HG03378 (cell line): ENCODE measurements at regions not wholly inside any gene's neighbourhood (a gene's known extent, or its start where the extent isn't known, plus 50 kb on each side); places are given as distances from the start of the nearest gene placed in this dataset.
"Not testable (repeated sequence)": the region's sequence is repeated elsewhere in the genome, so short reads cannot be mapped to it uniquely, and the experiment has no call there.

Experiments
- ATAC-seq: cut with Tn5 transposase; IDR thresholded peaks from one replicate; pipeline ENCODE4 v1.9.1; 2021; ENCODE audit warnings: mild to moderate bottlenecking, moderate library complexity; ENCODE audit not compliant: unreplicated experiment

DNA sequence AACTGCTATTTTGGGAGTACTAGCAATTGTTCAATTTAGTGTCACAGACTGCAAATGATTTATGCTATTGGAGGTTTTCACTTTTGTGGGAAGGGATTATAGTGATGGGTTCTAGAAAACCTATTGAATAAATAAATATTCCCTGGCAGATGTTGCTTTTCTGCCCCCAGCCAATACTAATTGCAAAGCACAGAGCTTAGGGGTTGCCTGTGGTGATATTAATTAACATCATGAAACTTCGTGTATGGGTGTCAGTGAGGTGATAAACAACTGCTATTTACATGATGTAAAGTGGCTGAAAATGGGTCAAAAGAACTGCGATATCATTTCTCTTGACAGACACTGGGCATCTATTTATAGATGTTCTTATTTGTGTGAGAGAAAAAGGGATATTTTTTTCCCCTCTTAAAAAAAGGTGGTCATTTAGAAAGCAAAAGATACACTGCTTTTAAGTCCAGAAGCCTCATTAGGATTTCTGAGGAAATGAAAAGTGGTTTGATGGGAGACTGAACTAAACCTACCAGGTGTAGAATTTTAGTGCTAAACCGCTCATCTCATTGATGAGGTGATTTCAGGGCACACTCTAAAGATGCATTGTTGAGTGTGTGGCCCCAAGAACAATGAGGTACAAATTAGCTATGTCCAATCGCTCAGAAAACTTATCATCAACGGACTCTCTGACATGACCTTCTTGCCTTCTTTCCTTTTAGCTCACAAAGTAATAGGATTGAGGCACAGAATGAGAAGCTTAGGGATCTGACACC is 116.7 kb upstream of the CHST9 start:
- ATAC-seq, result no peak

DNA sequence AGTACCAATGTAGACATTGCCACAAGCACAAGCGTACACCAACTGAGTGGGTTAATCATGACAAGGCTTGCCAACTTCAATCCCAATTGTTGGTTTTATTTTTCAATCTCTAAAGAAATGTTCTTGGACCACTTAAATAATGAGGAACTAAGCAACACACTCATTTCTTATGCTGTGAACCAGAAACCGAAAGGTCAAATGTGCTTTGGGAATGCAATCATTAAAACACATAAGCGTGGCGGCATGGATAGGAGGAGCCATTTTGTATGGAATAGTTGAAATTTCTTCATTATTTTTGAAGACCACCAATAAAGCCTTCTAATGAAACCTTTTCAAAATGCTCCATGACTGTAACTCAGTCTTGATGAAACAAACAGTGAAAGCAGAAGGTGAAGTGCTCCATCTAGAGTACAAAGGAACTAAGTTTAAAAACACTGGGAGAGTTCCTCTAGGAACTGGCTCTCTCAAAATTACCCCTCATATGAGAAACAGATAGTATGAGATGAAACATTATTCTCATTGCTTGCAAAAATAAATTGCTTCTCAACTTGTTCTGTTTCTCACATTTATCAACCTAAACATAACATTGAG is 113.2 kb upstream of the CHST9 start:
- no peak for ATAC-seq

DNA sequence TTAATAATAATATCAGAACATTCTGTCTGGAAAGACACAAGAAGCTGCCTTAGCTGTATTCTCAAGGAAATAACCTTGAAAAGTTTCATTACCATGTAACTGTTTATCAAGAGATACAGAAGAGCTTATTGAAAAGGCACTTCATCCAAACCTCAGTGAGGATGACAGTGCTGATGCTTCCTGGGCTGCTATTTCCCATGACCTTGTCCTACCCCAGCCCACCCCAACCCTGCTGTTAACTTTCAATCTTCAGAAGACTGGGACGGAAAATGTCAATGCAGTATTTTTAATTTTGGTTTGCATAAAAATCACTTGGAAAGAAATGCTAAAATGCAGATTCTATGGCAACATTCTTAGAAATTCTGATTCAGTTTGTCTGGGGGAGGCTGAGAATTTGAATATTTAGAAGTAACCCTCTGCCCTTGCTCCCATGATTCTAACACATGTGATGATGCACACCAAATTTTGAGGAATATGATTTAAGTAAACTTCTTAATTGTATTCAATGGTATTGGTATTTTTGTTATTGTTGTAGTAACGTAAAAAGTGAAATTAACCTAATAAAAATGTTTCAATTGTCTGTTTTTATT is 101.0 kb upstream of the CHST9 start:
- ATAC-seq, result not testable (repeated sequence)

DNA sequence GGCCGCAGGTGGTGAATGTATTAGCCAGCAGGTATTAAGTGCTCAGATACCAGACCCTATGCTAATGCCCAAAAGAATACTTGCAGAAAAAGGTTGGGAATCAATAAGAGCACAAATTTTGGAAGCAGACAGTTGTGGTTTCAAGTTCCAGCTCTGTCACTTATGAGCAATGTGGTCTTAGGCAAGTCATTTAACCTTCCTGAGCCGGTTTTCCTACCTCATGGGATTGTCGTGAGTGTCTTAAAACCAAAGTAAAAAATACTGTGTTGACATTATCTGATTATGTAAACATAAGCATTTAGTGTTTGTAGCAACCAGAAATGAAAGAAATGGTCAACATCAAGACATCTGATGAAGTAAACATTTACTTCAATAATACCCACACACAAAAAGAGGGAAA is 93.0 kb upstream of the CHST9 start:
- ATAC-seq, result no peak

DNA sequence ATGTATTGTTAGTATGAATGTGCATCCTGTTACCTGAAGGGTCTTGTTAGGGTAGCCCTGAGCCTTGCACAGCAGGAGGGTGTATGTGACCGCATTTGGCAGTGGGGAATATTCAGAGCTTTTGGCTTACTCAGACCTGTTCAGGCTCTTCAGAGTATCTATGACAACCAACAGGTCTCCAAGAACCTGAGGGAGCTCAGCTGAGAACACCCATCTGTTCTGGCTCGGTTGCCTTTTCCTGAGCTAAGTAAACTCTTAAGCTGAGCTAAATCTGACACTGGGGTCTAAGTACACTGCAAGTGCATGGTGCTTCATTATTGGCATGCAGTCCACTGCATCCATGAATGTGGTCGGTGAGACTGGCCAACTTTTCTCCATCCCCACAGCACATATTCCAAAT is 92.4 kb upstream of the CHST9 start:
- ATAC-seq, result no peak

DNA sequence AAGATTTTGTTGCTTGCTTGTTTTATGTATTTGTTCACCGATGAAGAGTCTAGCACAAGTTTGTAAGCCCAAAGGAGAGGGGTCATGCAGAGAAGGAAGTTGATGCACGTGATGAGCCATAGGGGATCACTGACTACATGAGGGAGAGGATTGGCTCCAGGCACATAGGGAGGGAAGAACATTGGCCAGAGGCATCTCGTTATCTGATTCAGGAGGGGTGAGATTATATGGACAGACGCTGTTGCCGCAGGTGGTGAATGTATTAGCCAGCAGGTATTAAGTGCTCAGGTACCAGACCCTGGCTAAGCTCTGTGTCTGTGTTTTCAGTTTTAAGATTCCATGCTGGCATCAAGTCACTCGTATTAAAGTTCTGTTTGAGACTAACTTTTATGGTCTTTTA is 91.8 kb upstream of the CHST9 start:
- ATAC-seq, result no peak

DNA sequence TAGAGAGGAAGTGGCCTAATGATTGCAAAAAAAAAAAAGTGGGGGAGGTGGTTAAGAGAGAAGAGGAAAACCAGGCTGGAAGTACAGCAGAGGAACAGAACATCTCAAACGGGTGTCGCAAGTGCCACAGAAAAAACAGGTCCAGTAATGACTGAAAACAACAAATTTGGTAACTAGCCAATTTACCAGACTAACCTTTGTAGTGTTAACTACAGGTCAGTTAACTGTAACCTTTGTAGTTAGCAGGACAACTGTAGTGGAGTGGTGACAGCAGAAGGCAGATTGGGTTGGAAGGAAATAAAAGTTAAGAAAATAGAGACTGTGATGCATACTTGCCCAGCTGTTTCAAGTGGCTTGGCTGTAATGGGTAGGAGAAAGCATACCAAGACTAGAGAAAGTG is 91.4 kb upstream of the CHST9 start:
- ATAC-seq, result no peak

DNA sequence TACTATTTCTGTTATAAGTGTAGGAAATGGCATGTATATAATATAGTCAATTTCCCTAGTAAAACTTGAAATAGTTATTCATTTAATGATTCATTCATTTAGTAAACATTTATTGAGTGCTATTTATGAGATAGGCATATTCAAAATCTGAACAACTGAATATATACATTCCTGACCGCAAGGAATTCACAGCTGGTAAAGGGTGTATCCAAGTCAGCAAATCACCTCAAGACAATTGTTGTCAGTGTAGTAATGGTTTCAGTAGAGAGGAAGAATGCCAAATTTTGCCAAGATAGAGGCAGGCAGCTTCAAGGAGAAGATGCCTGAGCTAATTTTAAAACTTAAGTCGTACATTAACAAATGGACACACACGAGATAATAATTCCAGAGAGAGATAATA is 89.8 kb upstream of the CHST9 start:
- ATAC-seq, result no peak

DNA sequence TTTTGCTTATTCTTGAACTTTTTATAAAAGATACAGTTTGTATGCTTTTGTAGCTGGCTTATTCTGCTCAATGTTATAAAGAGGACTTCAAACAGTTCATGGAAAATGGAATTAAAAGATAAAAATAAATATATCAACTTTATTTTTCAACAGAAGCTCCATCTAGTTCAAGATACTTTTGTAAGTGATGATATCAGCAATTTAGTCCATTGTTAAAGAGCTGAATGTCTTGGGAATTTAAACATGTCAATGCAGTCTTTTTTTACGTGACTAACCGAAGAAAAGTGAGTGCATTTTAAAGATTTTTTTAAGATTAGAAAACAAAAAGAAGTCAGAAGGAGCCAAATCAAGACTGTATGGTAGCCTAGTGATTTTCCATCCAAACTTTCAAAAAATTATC is 85.4 kb upstream of the CHST9 start:
- no peak for ATAC-seq

DNA sequence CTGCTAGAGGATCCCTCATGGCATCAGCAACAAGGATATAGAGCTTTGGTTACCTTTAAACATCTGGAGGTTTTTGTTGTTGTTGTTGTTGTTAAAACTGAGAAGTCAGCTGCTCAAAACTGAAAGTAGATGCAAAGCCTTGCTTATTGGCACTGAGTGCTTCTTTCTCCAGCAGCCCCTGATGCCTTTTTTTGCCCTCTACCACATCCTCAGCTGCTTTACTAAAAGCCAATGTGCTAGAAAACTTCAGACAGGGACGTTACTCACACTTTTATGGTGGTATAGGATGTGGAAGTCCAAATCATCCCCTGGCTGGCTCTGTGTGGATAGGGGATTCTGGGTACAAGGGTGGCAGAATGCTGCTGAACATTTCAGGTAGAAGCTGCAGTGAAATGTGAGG is 78.3 kb upstream of the CHST9 start:
- no peak for ATAC-seq

DNA sequence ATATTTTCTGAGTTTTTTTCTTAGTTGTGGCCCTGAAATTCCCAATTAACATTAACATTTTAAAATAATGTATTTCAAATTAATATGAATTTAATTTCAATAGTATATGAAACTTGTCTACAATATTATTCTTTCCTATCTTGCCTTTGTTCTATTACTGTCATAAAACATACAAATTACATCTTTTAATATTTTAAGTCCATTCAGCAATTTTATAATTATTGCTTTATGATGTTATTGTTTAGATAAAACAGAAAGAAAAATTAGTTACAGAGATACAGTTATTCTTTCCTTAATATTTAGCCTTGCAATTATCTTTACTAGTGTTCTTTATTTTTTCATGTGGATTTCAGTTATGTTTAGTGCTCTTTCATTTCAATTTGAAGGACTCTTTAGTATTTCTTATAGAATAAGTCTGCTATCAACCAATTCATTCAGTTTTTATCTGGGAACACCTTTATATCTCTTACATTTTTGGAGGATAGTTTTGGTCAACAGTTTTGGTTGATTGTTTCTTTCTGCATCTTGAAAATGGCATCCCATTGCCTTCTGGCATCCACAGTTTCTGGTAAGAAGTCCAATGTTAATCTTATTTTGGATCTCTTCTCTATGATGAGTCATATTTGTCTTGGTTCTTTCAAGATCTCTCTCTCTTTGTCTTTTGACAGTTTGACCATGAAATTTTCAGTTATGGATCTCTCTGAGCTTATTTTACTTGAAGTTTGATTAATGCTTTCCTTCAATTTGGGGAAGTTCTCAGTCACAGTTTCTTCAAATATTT is 76.9 kb upstream of the CHST9 start:
- ATAC-seq, result no peak

DNA sequence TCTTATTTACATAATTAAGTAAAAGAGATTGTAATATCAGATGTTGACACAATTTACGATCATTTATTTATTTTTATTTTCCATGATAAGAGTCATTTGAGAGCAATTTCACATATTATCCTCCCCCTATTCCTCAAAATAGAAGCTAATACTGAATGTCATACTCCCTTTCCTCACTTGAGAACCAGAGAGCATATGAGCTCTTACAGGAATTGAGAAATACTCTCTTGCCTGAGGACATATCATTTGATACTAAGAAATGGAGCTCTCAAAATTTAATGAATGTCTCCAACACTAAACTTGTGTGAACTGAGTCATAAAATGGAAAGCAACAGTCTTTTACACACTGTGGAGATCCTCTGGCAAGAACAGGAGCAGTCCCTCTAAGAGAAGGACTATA is 68.5 kb upstream of the CHST9 start:
- ATAC-seq, result no peak

DNA sequence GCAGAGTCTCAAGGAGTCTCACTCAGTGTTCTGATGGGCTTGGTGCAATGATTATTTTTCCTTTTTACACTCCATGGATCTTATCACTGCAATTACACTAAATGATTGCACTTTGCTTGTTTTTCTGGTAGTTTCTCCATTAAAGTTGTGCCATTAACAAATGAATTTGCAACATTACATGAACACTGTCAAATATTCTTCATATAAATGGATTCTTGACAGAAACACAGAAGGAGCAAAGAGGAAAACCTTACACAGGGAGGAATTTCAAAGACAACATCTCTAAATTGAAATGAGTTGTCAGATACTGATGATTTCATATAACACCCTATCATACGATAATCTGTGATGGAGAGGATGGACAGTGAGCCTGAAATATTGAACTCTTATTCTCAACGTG is 65.4 kb upstream of the CHST9 start:
- ATAC-seq, result no peak

DNA sequence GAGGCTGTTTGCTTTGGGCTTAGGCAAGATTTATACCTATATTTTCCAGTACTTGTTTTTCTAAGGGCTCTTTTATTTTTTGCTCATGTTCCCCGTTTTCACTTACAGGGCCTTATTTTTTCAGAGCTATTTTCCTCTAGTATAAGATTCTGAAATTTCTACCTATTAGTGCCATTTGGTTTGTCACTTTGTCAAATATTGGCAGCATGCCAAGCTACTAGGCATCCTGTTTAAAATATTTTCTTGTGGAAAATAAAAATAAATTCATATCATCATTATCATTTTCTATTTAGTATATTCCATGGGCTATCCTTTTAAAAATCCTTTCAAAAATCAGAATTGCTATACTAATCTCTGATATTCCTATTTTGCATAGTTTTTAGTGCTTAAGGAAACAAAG is 64.8 kb upstream of the CHST9 start:
- ATAC-seq, result no peak

DNA sequence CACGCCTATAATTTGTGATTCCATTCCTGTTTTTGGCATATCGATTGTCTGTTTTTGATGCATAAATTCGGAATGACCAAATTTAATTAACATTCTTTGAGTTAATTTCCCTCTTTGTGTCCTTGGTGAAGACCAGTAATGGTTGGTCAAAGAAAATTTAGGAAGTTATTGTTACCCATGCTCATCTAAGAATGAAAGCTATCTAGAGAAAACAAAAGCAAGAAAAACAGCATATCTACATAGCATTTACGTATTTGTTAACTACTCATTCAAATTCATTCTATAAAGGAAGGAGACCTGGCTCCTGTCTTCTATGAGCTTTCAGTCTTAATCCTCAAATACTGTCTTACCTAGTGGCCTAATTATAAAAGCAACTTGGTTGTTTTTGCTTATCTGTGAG is 59.2 kb upstream of the CHST9 start:
- no peak for ATAC-seq

DNA sequence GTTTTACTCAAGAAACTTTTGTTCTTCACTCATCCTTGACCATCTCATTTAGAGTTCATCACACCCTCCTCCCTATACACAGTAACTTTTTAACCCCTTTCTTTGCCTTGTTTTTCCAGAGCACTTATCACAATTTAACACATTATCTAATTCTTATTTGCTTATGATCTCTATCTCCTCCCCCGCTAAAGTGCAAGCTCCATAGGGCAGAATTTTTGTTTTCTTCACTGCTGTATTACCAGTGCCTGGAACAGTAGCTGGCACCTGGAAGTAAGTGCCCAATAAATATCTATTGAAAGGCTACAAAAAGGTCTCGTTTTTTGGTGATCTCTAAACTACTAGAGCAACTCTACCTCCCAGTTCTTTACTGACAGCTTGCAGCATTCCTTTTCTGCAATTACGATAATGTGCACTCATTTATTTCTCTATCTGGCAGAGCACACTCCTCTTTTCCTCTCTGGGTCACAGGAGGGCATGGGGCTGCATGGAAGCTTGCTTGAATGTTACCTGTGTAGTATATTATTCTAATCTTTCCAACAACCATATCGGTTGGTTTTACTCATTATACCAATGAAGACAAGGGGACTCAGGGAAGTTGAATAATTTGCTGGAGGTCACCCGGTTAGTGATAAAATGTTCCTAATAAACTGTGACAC is 57.4 kb upstream of the CHST9 start:
- ATAC-seq, result no peak

DNA sequence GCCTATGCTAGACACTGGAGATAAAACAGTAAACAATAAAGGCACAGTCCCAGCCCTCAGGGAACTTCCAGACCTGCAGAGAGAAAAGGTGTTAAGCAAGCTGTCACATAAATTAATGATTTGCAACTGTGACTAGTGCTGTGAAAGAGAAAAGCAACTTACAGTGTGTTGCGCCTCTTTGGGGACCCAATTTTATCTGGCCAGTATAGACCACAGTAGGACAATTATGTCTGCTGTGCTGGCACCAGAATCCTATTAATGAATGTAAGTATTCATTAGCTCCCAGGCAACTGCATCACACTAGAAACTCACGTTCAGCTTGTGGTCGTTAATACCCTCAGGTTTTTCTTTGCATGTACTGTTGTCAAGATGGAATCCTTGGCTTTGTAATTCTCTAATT is 55.3 kb upstream of the CHST9 start:
- no peak for ATAC-seq

DNA sequence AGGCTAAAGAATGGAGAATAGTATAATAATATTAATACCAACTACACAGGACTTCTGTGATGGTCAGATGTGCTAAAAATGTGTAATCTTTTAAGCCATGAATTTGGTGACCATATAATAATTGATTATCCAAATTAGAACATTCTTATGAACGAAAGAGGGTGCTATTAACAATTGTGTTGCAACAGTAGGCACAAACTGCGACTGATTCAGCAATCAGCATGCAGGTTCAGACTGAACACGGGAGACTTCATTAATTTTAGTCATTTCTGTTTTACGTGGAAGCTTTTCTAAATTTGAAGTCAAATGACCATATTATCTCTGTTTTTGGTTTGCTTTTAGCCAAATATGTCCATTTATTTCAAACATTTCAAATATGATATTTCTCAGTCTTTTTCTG is 54.6 kb upstream of the CHST9 start:
- ATAC-seq, result no peak

DNA sequence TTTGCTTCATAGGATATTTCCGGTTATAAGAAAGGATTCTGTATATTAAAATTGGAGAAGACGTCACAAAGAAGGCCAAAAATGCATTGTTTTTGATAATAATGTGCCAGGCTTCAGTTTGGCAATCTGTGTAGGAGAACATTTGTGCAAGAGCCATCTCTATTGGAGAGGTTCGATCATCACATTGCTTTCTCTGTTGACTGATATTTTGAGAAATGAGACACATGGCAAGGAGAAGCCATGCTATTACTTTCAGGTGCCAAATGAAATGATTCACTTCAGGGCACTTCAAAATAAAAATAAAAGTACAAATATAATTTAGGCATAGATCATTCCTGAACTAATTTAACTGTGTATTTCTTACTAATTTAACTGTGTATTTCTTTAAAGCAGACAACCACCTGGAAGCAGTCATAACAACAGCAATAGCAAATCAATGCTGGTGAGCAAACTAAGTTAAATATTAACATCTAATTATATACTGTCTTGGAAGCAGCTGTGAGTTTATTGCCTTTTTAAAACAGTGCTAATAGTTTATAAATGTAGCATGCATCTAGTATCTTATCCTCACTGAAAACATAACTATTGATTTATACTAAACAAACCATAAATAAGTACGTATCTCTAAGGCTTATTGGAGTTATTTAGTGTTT is 50.2 kb upstream of the CHST9 start:
- no peak for ATAC-seq
